LHCN-M2 (cell line): ENCODE measurements at regions not wholly inside any gene's neighbourhood (a gene's known extent, or its start where the extent isn't known, plus 50 kb on each side); places are given as distances from the start of the nearest gene placed in this dataset.
"Not testable (repeated sequence)": the region's sequence is repeated elsewhere in the genome, so short reads cannot be mapped to it uniquely, and the experiment has no call there.

Source experiments
- DNase-seq: peaks from one replicate; pipeline ENCODE4 v3.0.0-alpha.2; 2012; ENCODE audit warnings: low read depth

GRCh38 chr12:27863839-27864238 is 83.8 kb upstream of the MANSC4 start:
- no peak for DNase-seq

GRCh38 chr12:27861428-27862167 is 81.6 kb upstream of the MANSC4 start:
- DNase-seq = peak; percentile 32

GRCh38 chr12:27859648-27860047 is 79.6 kb upstream of the MANSC4 start:
- no peak for DNase-seq

GRCh38 chr12:27857006-27857405 is 77.0 kb upstream of the MANSC4 start:
- not testable (repeated sequence) for DNase-seq

GRCh38 chr12:27852742-27853141 is 72.7 kb upstream of the MANSC4 start:
- no peak for DNase-seq
